Panc1 (cell line): ENCODE measurements at regions not wholly inside any gene's neighbourhood (a gene's known extent, or its start where the extent isn't known, plus 50 kb on each side); places are given as distances from the start of the nearest gene placed in this dataset.

Experiments
- ATAC-seq: fragments of 200-7000 bp; cut with Tn5 transposase; 2 replicates; pipeline ENCODE4 v1.9.1; 2020; ENCODE audit warnings: mild to moderate bottlenecking, moderate library complexity
- BruUV-seq: library from RNA; stranded (reverse); fragments of 400-500 nt; replicated peaks from 2 replicates; lab custom pipeline; 2021; lab: Mats Ljungman, UMichigan
- CTCF ChIA-PET: fragments of 300-600 bp; sonication (Branson Sonifier 250); formaldehyde crosslinking; loops from one replicate; lab custom pipeline; 2022; ENCODE audit warnings: antibody characterized with exemption; lab: Charles Lee
- POLR2A ChIA-PET: fragments of 300-600 bp; sonication (Branson Sonifier 250); formaldehyde crosslinking; loops from one replicate; lab custom pipeline; 2022; ENCODE audit warnings: antibody characterized with exemption; lab: Charles Lee
- DNase-seq: peaks from one replicate; pipeline ENCODE4 v3.0.0-alpha.2; 2010; ENCODE audit warnings: low read depth, low spot score
- H3K27ac ChIP-seq: 2 replicates; pipeline ENCODE4 v1.5.1; 2011; ENCODE audit warnings: mild to moderate bottlenecking, low read length, inconsistent platforms
- H3K27me3 ChIP-seq: fragments of 200-500 bp; sonication (Bioruptor generic); 2 replicates; pipeline ENCODE4 v1.6.0; 2014; ENCODE audit warnings: low read length, inconsistent platforms; ENCODE audit not compliant: control insufficient read depth, insufficient read depth
- H3K36me3 ChIP-seq: fragments of 200-500 bp; sonication (Bioruptor generic); 2 replicates; pipeline ENCODE4 v1.5.1; 2014; ENCODE audit warnings: inconsistent platforms, mild to moderate bottlenecking, low read length, moderate library complexity; ENCODE audit not compliant: control insufficient read depth, insufficient read depth
- H3K4me1 ChIP-seq: 2 replicates; pipeline ENCODE4 v1.5.1; 2011; ENCODE audit warnings: inconsistent platforms, mild to moderate bottlenecking, low read length, moderate library complexity; ENCODE audit not compliant: control insufficient read depth, insufficient read depth
- H3K4me3 ChIP-seq, 2 experiments: 2 replicates each; pipeline ENCODE4 v1.5.1; 2011 to 2012; ENCODE audit warnings: low read depth in 2 of 2, low read length in 2 of 2, mild to moderate bottlenecking in 2 of 2, inconsistent platforms in 1 of 2, moderate library complexity in 1 of 2
- H3K9me3 ChIP-seq: fragments of 200-500 bp; sonication (Bioruptor generic); 2 replicates; pipeline ENCODE4 v1.5.1; 2014; ENCODE audit warnings: low read depth, mild to moderate bottlenecking, inconsistent platforms, low read length, moderate library complexity; ENCODE audit not compliant: control insufficient read depth, insufficient read depth
- CTCF ChIP-seq: fragments of 450-650 bp; IDR thresholded peaks from 2 replicates; pipeline ENCODE4 v1.5.1; 2017; ENCODE audit warnings: mild to moderate bottlenecking
- POLR2AphosphoS5 ChIP-seq: IDR thresholded peaks from 2 replicates; pipeline ENCODE4 v1.6.1; 2012; ENCODE audit warnings: mild to moderate bottlenecking, low read depth, low read length, moderate library complexity
- REST ChIP-seq, 2 experiments: IDR thresholded peaks; 2 replicates each; pipeline ENCODE4 v1.6.1; 2011 to 2012; ENCODE audit warnings: low read depth in 2 of 2, control low read depth in 1 of 2, low read length in 1 of 2, mild to moderate bottlenecking in 1 of 2, moderate library complexity in 1 of 2; ENCODE audit not compliant: insufficient read depth in 1 of 2
- SIN3A ChIP-seq: IDR thresholded peaks from 2 replicates; pipeline ENCODE4 v1.6.1; 2012; ENCODE audit warnings: low read depth, mild to moderate bottlenecking, low read length, moderate library complexity, borderline replicate concordance; ENCODE audit not compliant: insufficient read depth
- TCF7L2 ChIP-seq: IDR thresholded peaks from 2 replicates; pipeline ENCODE4 v1.6.1; 2011; ENCODE audit warnings: mild to moderate bottlenecking, low read depth, low read length, inconsistent platforms
- in situ Hi-C: cut with HindIII; loops from 2 replicates; pipeline ENCODE4 v1.10.0; 2016; ENCODE audit warnings: low sequenced_read_pairs, low pct_unique_long_range_greater_than_20kb
- intact Hi-C: fragments of 100-400 bp; cut with micrococcal nuclease; formaldehyde crosslinking; loops from one replicate; pipeline ENCODE4 v1.10.0; 2022; ENCODE audit not compliant: unreplicated experiment

GRCh38 chr3:177484926-177485325, 287.6 kb upstream of the TBL1XR1 start:
- in situ Hi-C loops = no loop called here
- Histone ChIP-seq H3K27me3 (no peaks in the 10 kb centered on the region), H3K4me3 (no peak overlapping the region), H3K9me3 (no peaks in the 10 kb centered on the region), H3K4me1 (peaks cover 3% of the 10 kb centered on the region; the same call in 1 of the 2 replicates), H3K27ac (peak overlapping the region; percentile 41; the same call in 1 of the 2 replicates), H3K36me3 (no peaks in the 10 kb centered on the region)
- TF ChIP-seq POLR2AphosphoS5 = no peak
- no peak for TF ChIP-seq SIN3A
- TF ChIP-seq TCF7L2 = no peak
- no peak for TF ChIP-seq CTCF
- TF ChIP-seq REST (IDR thresholded peaks at IDR 0.05; ENCODE audit: insufficient read depth in 1 of 2, low read depth in 2 of 2, low read length in 1 of 2) = no peak
- no TSS peak for BruUV-seq
- POLR2A ChIA-PET = no interaction called here
- DNase-seq = no peak
- CTCF ChIA-PET = no interaction called here
- intact Hi-C loops = no loop called here
- no peak for ATAC-seq

- Histone ChIP-seq H3K4me1 (no peaks in the 10 kb centered on the region), H3K27me3 (no peaks in the 10 kb centered on the region), H3K36me3 (no peaks in the 10 kb centered on the region), H3K27ac (peak overlapping the region; percentile 71; the same call in 1 of the 2 replicates), H3K9me3 (no peaks in the 10 kb centered on the region), H3K4me3 (no peak overlapping the region)
- in situ Hi-C loops (no loop called here), intact Hi-C loops (no loop called here)
- ATAC-seq (no peak), DNase-seq (no peak)
- BruUV-seq = no TSS peak
- CTCF ChIA-PET = no interaction called here
- no peak for TF ChIP-seq POLR2AphosphoS5
- no peak for TF ChIP-seq TCF7L2
- TF ChIP-seq SIN3A = no peak
- TF ChIP-seq REST (IDR thresholded peaks at IDR 0.05; ENCODE audit: insufficient read depth in 1 of 2, low read depth in 2 of 2, low read length in 1 of 2) = no peak
- no peak for TF ChIP-seq CTCF
- POLR2A ChIA-PET = no interaction called here
These were observed 290.4 kb upstream of the TBL1XR1 start for GRCh38 chr3:177487635-177488186.
